AG04449 (cell line): ENCODE measurements at regions not wholly inside any gene's neighbourhood (a gene's known extent, or its start where the extent isn't known, plus 50 kb on each side); places are given as distances from the start of the nearest gene placed in this dataset.

Source experiments
- CTCF ChIA-PET: fragments of 350-600 bp; formaldehyde crosslinking; extraction: SDS; loops from one replicate; lab custom pipeline; 2021; ENCODE audit warnings: antibody characterized with exemption; lab: Yijun Ruan, JAX
- POLR2A ChIA-PET: fragments of 400-600, 350-600 bp; formaldehyde crosslinking; extraction: SDS; loops from one replicate; lab custom pipeline; 2020; ENCODE audit warnings: antibody characterized with exemption, inconsistent platforms; lab: Yijun Ruan, JAX
- DNase-seq: peaks from one replicate; pipeline ENCODE4 v3.0.0-alpha.2; 2010; ENCODE audit warnings: low read depth, low spot score
- H3K4me3 ChIP-seq: 2 replicates; pipeline ENCODE4 v1.5.1; 2011; ENCODE audit warnings: low read depth, mild to moderate bottlenecking, control low read depth, low read length
- TF ChIP-seq, protein P1 (sequence below): IDR thresholded peaks from one replicate; pipeline ENCODE4 v1.5.1; 2011; ENCODE audit warnings: mild to moderate bottlenecking, moderate library complexity, low read length, control low read depth, inconsistent platforms; ENCODE audit not compliant: insufficient read depth; ENCODE audit errors: missing control alignments

DNA sequence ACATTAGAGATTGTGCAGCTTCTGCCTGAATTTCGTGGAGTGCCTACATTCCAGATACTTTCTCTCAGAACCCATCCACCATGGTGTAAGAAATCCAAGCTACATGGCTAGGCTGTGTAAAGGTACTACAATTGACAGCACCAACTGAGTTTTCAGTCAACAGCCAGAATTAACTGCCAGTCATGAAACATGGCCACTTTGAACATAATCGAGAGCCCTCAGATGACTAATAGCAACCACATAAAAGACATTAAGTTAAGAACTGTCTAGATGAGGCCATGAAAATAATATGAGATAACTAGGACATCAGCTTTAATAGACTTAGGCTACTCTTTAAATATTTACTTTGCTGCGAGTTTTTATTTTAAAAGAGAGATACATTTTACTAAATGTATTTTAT lies 1106.8 kb upstream of the LRRTM3 start:
- no peak overlapping the region for H3K4me3 ChIP-seq
- POLR2A ChIA-PET, result no interaction called here
- TF ChIP-seq, protein P1, sequence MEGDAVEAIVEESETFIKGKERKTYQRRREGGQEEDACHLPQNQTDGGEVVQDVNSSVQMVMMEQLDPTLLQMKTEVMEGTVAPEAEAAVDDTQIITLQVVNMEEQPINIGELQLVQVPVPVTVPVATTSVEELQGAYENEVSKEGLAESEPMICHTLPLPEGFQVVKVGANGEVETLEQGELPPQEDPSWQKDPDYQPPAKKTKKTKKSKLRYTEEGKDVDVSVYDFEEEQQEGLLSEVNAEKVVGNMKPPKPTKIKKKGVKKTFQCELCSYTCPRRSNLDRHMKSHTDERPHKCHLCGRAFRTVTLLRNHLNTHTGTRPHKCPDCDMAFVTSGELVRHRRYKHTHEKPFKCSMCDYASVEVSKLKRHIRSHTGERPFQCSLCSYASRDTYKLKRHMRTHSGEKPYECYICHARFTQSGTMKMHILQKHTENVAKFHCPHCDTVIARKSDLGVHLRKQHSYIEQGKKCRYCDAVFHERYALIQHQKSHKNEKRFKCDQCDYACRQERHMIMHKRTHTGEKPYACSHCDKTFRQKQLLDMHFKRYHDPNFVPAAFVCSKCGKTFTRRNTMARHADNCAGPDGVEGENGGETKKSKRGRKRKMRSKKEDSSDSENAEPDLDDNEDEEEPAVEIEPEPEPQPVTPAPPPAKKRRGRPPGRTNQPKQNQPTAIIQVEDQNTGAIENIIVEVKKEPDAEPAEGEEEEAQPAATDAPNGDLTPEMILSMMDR, result no peak
- CTCF ChIA-PET, result no interaction called here
- no peak for DNase-seq

DNA sequence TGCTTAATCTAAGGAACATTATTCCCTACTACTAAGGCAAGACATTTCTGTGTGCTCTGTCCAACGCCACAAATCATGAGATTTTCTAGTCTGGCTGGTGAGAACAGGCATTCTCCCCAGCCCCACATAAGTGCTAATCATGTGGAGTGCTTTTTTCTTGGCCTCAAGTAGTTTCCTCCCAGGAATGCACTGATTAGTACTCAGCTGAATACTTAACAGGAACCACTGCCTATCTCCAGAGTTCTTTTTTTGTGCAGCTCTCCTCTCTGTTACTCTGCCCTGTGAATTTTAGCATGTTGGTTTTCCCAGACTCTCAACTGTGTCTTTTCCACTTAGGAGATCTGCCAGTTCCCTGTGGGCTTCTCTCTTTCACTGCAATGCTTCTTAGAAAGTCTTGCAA lies 1098.5 kb upstream of the LRRTM3 start:
- DNase-seq, result no peak
- no peak overlapping the region for H3K4me3 ChIP-seq
- ChIA-PET POLR2A (no interaction called here), CTCF (no interaction called here)
- TF ChIP-seq, protein P1, result no peak

DNA sequence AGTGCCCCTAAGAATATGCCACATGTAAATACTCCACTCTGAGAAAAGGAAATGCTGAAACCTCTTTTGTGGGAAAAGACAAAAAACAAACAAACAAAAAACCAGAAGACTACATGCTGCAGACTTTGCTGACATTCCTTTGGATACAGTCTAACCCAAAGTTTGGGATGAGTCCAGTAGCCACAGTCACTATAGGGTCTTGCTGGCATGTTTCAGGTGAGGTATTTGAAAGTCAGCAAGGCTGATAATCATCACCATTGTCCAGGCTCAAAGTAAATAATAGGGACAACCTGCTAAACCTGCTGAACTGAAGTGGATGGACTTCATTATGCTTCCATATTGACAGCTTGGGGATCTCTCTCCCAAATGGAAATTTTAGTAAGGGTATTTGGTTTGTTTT lies 1087.0 kb upstream of the LRRTM3 start:
- CTCF ChIA-PET, result no interaction called here

DNA sequence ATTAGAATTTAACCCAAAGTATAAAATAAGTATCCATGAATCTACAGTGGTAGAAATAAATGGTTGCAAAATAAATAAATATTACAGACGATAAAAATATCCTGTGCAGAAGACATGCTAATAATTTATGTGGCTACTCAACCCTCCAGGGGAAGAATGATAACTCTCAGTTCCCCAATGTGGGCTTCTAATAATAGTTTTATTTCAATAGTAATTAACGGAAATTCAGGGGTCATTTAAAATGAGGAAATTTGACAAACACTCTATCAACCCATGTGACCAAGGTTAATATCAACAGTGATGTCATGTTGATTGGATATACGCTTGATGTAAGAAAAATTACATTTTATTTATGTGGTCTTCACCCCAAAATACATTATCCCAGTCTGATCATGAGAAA lies 1082.6 kb upstream of the LRRTM3 start:
- ChIA-PET POLR2A (no interaction called here), CTCF (no interaction called here)
- TF ChIP-seq, protein P1, result no peak
- H3K4me3 ChIP-seq, result no peak overlapping the region
- DNase-seq, result no peak

More for the DNA sequence above, 1087.0 kb upstream of the LRRTM3 start:
- H3K4me3 ChIP-seq, result no peak overlapping the region
- no peak for DNase-seq
- POLR2A ChIA-PET, result no interaction called here
- TF ChIP-seq, protein P1, result no peak

DNA sequence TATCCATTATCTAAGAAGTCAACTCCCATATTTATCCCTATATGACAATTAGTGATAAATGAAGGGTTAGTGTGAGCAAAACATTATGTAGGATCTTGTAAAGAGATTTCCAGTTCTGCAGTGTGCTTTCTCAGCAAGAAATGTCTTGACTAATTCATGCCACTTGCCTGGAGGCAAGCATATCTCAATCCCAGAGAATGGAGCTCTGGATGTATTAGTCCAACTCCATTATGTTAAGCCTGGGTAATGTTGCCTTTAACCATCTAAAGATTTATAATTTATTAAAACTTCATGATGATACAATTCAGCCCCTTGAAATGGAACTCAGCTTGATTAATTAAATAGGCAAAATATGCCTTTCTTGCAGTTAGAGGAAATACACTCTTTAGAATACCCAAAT lies 1079.9 kb upstream of the LRRTM3 start:
- H3K4me3 ChIP-seq, result no peak overlapping the region
- TF ChIP-seq, protein P1, result no peak
- CTCF ChIA-PET, result no interaction called here
- DNase-seq, result no peak
- POLR2A ChIA-PET, result no interaction called here

DNA sequence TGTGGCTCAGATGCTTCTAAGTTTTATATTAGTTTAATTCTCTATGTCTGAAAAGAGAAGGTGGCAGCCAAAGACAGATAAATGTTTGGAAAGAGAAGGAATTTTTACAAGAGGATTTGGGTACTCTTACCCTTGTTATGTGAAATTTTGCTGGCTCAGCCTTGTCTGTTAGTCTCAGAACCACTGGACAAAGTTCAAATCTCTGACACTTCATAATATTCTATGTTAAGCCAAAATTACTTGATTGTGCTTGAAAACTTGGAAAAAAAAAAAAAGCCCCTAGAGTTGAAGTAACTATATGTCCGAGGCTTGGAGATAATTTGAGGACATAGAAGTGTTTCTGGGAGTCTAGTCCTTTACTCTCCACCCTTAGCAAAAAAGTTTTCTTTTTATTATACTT lies 1079.3 kb upstream of the LRRTM3 start:
- ChIA-PET POLR2A (no interaction called here), CTCF (no interaction called here)
- no peak for DNase-seq
- TF ChIP-seq, protein P1, result no peak
- H3K4me3 ChIP-seq, result no peak overlapping the region
